ENCODE measurements at regions not wholly inside any gene's neighbourhood (a gene's known extent, or its start where the extent isn't known, plus 50 kb on each side); places are given as distances from the start of the nearest gene placed in this dataset.

GRCh38 chr13:97112446-97113152 lies 109.5 kb upstream of the MBNL2 start:
- no peak for DNase-seq

GRCh38 chr13:97113231-97114001 lies 108.7 kb upstream of the MBNL2 start:
- DNase-seq = no peak

- no peak for DNase-seq
Observed at GRCh38 chr13:97114651-97115050, 107.5 kb upstream of the MBNL2 start.

GRCh38 chr13:97116754-97117153 lies 105.4 kb upstream of the MBNL2 start:
- DNase-seq = no peak

- DNase-seq = no peak
Observed at GRCh38 chr13:97117388-97117910, 104.7 kb upstream of the MBNL2 start.

GRCh38 chr13:97119943-97120342 lies 102.2 kb upstream of the MBNL2 start:
- no peak for DNase-seq

GRCh38 chr13:97120346-97120745 lies 101.8 kb upstream of the MBNL2 start:
- no peak for DNase-seq

- DNase-seq = no peak
Observed at GRCh38 chr13:97120976-97121375, 101.2 kb upstream of the MBNL2 start.

- DNase-seq = no peak
Observed at GRCh38 chr13:97121894-97122293, 100.2 kb upstream of the MBNL2 start.

- DNase-seq = no peak
Observed at GRCh38 chr13:97122381-97122996, 99.6 kb upstream of the MBNL2 start.

GRCh38 chr13:97124206-97124605 lies 97.9 kb upstream of the MBNL2 start:
- no peak for DNase-seq

- no peak for DNase-seq
Observed at GRCh38 chr13:97124915-97125809, 97.0 kb upstream of the MBNL2 start.

GRCh38 chr13:97125810-97126738 lies 96.1 kb upstream of the MBNL2 start:
- DNase-seq = no peak

GRCh38 chr13:97127842-97128241 lies 94.3 kb upstream of the MBNL2 start:
- no peak for DNase-seq

- no peak for DNase-seq
Observed at GRCh38 chr13:97130190-97130589, 91.9 kb upstream of the MBNL2 start.

- DNase-seq = no peak
Observed at GRCh38 chr13:97131447-97131846, 90.7 kb upstream of the MBNL2 start.

GRCh38 chr13:97133554-97133953 lies 88.6 kb upstream of the MBNL2 start:
- no peak for DNase-seq

- DNase-seq = no peak
Observed at GRCh38 chr13:97133955-97134354, 88.2 kb upstream of the MBNL2 start.

- DNase-seq = no peak
Observed at GRCh38 chr13:97134364-97135095, 87.6 kb upstream of the MBNL2 start.

- no peak for DNase-seq
Observed at GRCh38 chr13:97135883-97136282, 86.2 kb upstream of the MBNL2 start.

GRCh38 chr13:97136418-97136817 lies 85.7 kb upstream of the MBNL2 start:
- DNase-seq = no peak

Measured in CD4-positive, alpha-beta T cell treated with Interleukin-1 beta for 1 hour (primary cell).